EH (cell line): ENCODE measurements at regions not wholly inside any gene's neighbourhood (a gene's known extent, or its start where the extent isn't known, plus 50 kb on each side); places are given as distances from the start of the nearest gene placed in this dataset.
A peak's percentile ranks its signal among the peaks of the same experiment; 100 is the strongest.

ENCODE experiments used
- DNase-seq: peaks from one replicate; pipeline ENCODE4 v3.0.0-alpha.2; 2015; ENCODE audit warnings: low read depth

DNA sequence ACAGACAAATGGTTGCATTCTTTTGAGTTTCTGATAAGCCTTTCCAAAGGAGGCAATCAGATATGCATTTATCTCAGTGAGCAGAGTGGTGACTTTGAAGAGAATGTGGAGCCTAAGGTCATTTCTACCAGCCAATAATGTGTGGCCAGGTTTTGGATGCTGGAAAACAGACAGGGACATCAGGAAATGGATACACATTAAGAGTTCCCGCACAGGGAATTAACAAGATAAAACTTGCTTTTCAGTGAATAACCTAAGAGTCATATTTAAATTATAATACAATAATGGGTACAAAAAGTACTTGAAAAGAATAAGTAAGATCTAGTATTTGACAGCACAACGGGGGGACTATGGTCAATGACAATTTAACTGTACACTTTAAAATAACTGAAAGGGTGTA lies 492.3 kb upstream of the FAM241A start:
- DNase-seq = no peak

GRCh38 chr4:111662496-111662895 lies 482.8 kb upstream of the FAM241A start:
- no peak for DNase-seq

DNA sequence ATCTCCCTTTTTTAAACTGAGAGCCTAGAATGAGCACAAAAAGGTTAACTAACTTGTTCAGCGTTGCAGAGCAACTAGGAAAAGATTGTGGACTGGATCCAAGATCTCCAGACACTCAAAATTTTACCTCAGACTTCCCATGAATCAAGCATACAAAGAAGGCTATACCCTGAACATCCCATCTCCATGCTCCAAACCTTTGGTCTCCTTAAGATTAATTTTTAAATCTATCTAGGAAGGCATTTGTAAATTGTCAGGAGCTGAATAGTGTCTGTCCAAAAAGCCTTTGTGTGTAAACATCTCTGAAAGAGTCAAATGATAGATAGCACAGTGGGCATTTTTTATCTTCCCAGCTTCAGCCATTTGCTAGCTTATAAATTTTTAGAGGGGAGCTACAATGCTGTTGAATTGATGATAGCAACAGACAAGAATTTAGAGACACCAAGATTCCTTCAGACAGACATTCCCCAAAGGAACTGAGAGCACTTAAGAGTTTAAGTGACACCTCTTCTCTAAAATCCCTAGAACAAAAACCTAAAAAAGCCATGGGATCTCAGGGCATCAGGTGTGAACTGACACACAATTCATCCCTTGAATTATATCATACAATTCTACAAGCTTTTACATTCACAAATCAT lies 480.8 kb upstream of the FAM241A start:
- no peak for DNase-seq

DNA sequence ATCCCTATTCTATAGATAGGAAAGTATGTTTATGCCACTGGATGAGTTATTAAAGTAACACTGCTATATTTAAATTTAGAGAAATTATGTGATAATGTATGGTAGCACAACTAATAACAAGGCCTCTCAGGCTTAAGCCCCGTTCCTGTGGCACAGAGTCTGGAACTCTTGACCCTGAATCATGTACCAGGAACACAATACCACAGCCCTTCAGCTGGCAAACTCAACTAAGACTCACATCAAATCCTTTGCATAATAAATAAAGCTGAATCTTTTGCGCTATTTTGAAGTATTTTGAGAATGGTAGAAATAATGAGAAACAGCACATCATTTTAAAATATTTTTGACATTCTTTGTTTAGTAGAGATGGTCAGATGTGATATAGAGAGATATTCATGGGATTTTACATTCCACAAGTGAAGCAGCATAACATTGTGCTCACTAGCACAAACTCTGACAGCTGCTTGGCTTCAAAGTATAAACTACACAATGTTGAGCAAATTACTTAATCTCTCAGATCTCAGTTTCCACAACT lies 478.4 kb upstream of the FAM241A start:
- peak; percentile 37 for DNase-seq

DNA sequence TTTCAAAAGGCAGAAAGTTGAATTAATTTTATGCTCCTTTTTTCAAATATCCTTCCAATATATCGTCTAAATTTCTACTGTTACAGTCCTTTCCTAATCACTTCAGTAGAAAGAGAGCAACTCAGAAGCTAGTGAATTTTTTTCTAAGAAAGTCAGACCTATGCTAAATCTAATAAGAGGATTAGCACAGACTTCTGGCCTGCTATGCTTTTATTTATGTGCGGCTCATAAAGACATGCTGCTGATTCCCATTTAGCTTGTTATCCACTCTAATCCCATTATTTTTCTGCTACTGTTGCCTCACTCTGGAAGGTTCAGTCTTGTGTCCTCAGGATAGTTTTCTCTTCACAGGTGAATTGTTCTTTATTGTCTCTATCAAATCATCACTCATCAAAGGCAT lies 473.5 kb upstream of the FAM241A start:
- no peak for DNase-seq

GRCh38 chr4:111675746-111676145 lies 469.5 kb upstream of the FAM241A start:
- DNase-seq = no peak

DNA sequence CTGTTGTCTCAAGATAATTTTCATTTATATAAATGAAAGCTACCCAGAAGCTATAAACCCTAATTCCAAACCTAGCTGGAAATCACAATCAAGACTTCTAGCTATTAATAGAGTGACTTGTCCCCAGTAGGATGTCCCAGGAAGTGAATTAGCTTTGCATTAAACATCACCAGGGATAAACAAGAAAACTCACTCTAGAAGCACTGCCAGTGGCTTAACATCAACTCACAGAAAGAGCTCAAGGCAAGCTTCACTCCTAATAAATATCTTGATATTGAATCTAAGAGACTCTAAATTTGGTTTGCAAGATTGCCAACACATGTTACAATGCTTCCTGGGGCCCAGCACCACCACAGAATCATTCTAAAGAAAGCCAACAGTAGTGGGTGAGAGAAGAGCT lies 468.7 kb upstream of the FAM241A start:
- DNase-seq = no peak

- DNase-seq = peak; percentile 86
These were observed 466.8 kb upstream of the FAM241A start for GRCh38 chr4:111678479-111678878.

DNA sequence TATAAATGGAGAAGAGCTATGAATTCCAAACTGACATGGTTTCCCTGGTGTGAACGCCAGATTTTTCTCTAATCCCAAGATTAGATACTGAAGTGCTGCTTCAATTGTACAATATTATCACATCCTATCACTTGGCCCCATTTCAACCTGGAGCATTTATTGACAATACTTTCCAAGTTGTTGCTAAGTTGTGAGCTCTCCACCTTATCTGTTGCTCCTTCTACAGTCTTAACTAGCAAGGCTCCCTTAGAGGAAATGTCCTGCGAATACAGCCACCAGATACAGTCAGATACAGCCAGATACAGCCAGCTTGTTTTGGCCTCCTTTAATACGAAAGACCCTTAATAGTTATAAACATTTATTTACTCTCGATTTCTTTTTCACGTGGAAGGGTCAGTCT lies 466.3 kb upstream of the FAM241A start:
- DNase-seq = no peak

- DNase-seq = no peak
These were observed 464.0 kb upstream of the FAM241A start for GRCh38 chr4:111681270-111681669.

- no peak for DNase-seq
These were observed 463.5 kb upstream of the FAM241A start for GRCh38 chr4:111681751-111682150.

- no peak for DNase-seq
These were observed 460.0 kb upstream of the FAM241A start for GRCh38 chr4:111685205-111685604.

- peak; percentile 68 for DNase-seq
These were observed 456.0 kb upstream of the FAM241A start for GRCh38 chr4:111689214-111689613.

DNA sequence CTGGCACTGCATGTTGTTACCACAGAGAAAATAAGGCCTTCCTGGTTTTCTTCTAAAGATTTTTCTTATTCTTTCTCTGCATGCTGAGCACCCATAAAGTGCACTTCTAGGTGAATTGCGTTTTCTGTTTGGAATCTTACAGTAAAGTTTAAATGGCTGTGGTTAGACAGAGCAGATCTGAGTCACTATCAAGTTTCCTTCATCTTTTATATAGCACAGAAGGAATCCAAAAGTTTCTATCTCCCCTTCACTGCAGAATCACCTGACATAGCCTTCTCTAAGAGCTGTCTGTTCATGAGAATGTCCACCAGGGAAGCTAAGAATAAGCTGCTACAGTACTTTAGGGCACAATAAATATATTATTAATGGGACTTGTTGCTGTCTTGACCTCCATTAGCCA lies 455.5 kb upstream of the FAM241A start:
- DNase-seq = peak; percentile 61

GRCh38 chr4:111693758-111694157 lies 451.5 kb upstream of the FAM241A start:
- no peak for DNase-seq

GRCh38 chr4:111695677-111696076 lies 449.6 kb upstream of the FAM241A start:
- DNase-seq = no peak

DNA sequence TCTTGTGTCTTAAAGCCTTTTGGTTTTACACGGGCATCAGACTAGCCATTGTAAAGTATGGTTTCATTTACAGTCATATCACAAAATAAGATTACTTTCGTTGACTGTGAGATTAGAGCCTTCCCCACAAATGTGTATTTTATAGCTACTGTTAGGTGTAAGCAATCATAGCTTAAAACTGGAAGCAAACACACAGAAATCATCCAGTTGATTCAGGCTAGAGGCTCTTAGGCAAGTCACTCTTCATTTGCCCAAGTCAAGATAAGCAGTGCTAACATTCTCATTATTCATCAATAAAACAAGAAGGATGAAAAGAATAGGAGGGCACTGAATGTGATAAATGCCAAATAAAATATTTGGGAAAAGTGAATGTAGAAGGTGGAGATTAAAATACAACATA lies 448.7 kb upstream of the FAM241A start:
- DNase-seq = no peak

- DNase-seq = no peak
These were observed 447.9 kb upstream of the FAM241A start for GRCh38 chr4:111697176-111697942.

GRCh38 chr4:111698361-111698760 lies 446.9 kb upstream of the FAM241A start:
- DNase-seq = no peak

- DNase-seq = no peak
These were observed 446.1 kb upstream of the FAM241A start for GRCh38 chr4:111699165-111699564.

GRCh38 chr4:111701102-111701501 lies 444.2 kb upstream of the FAM241A start:
- DNase-seq = no peak

- DNase-seq = no peak
These were observed 437.8 kb upstream of the FAM241A start for GRCh38 chr4:111707491-111707890.

GRCh38 chr4:111712093-111712677 lies 433.1 kb upstream of the FAM241A start:
- no peak for DNase-seq
